GM19193 (cell line): ENCODE measurements at regions not wholly inside any gene's neighbourhood (a gene's known extent, or its start where the extent isn't known, plus 50 kb on each side); places are given as distances from the start of the nearest gene placed in this dataset.

Experiments
- POLR2A ChIP-seq: IDR thresholded peaks from 4 replicates; pipeline ENCODE4 v1.6.1; 2011; ENCODE audit not compliant: insufficient read depth, insufficient read length; ENCODE audit errors: extremely low read depth

DNA sequence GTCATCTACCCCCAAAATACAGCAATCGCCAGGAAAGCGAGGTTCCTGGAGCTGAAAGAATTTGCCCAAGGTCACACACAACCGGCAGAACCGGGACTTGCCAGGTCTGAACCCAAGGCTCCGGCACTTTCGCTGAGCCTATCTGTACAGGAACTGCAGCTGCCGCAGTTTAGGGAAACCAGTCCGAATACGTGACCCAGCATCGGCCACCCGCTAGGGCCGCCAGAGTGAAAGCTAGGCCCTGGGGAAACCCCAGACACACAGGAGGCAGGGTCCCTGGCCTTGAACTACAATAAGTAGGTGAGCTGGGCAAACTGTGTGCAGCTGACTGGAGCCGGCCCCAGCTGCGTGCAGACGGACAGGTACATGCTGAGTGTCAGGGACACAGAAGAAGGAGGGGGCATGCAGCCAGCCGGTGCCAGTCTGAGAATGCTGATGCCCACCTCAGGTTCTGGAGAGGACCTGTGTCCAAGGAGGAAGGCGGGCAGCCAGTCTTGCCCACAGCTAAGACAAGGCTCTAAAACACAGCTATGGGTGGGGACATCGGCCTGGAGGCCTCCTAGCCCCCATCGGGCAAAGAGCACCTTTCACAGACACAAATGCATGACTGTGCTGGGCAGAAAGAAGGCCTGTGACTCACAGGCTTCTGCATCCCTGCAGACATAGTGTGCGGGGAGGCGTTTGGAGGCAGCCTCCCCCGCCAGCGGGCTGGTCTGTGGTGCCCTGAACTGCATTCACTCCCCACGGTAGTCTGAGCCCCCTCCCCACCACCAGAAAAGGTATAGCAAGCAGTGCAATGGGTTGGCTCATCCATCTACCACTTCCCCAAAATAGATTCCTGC lies 107.4 kb upstream of the ID2 start:
- no peak for TF ChIP-seq POLR2A

GRCh38 chr2:8575038-8575833 lies 106.6 kb upstream of the ID2 start:
- TF ChIP-seq POLR2A, result no peak

DNA sequence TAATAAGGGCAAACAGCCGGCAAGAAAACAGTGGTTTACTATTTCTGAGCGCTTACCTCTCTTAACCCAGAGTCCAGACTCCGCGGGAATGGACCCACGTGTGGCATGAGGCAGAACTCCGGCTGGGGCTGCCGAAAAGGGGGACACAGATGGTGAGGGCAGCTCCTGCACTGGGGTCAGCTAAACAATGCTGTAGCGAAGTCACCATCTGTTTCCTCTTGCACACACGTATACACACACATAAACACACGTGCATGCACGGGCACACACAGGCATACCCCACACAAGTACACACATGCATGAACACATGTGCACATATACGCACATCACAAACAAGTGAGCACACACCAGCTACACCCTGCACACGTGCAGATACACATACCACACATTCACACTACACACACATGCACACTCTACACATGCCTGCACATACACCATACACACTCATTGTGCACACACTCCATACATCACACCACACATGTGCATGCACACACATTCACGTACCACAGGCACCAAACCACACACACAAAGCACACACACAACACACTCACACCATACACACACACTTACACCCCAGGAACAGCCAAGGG lies 105.9 kb upstream of the ID2 start:
- no peak for TF ChIP-seq POLR2A

GRCh38 chr2:8576525-8577167 lies 105.2 kb upstream of the ID2 start:
- TF ChIP-seq POLR2A, result no peak

DNA sequence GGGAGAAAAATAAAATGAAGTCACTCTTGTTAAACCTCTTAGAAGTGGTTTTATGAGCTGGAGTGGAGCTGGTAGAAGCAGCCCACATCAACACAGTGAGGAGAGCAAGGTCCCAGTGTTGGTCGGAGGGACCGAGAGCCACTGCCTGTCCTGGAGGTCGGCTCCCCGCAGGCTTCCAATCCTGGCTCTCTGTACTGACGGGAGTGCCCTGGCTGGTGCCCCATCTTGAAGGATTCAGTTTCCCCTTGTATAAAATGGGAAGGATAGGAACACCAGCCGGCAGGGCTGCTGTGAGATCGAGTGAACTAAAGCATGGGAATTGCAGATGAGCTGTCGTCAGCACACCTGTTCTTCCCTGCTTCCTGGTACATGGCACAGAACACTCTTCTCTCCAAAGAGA lies 104.3 kb upstream of the ID2 start:
- no peak for TF ChIP-seq POLR2A

DNA sequence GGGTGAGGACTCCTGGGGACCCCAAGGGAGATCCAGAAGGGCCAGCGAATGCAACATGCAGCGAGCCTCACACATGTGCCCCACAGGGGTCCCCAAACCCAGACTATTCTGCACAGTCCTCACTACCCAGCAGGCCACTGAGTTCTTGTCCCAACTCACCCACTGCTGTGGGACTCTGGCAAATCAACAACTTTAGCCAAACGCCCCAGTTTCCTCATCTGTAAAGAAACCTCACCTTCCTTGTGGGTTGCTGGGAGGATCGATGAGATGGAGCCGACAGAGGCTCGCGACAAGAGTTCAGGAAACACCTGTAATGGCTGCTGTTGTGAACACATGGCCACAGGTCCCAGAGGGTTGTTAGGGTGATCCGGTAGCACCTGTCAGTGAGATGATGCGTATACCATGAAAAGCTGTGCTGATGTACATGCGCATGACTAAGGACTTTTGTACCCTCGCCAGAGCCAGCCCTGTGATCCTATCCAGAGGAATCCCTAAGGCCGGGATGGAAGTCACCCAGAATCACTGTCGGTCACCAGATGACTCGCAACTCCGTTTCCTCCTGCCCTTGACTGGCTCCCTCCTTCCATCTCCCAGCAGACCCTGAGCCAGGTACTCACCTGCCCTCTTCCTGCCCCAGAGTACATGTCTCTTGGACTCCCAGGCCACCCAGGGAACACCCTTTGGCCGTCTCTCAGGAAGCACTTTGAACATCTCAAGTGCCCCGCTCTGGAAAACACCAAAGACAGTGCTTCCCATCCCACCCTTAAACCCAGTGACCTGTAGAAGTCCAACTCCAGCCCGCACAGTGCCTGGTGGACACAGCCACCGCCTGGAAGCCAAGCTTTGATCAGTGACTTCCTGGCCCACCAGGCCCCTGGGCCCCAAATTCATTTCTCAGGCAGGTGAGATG lies 103.3 kb upstream of the ID2 start:
- no peak for TF ChIP-seq POLR2A

GRCh38 chr2:8579485-8580085 lies 102.3 kb upstream of the ID2 start:
- TF ChIP-seq POLR2A, result no peak

GRCh38 chr2:8580316-8581233 lies 101.3 kb upstream of the ID2 start:
- no peak for TF ChIP-seq POLR2A

GRCh38 chr2:8581234-8581561 lies 100.7 kb upstream of the ID2 start:
- no peak for TF ChIP-seq POLR2A

DNA sequence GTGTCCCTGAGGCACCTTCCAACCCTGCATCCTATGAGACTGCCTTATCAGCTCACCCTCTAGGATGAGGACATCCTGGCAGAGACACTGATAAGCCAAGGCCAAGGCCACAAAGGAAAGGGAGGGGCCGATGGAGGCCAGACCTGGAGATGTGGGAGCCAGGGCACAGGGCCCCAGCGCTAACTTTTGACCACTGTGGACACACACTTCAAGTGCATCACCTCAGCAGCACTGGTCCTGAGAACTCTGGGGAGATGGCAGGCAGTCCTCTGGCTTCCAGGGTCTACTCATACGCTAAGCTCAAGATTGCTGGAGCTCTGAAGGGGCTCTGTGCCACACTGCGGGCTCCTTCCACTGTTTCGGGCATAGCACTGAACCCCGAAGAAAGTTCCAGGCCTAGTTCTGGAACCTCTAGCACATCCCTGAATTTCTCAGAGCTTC lies 100.2 kb upstream of the ID2 start:
- TF ChIP-seq POLR2A, result no peak

DNA sequence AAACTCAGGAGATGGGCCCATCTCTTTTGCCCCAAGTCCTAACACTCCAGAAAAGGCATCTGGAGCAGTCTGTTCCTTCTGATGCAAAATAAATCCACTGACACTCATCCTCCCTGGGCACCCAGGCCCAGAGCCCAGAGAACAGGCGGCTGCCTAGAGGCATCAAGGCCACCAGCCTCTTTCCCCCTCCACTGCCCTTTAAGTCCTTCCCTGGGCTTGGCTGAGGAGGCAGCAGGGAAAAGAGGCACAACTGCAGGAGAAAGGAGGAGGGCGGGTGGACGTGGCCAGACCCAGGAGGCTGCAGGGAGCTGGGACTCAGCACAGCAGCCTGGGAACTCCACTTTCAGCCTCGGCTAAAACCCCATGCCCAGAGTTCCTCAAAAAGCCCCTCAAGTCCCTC lies 99.7 kb upstream of the ID2 start:
- TF ChIP-seq POLR2A, result no peak

DNA sequence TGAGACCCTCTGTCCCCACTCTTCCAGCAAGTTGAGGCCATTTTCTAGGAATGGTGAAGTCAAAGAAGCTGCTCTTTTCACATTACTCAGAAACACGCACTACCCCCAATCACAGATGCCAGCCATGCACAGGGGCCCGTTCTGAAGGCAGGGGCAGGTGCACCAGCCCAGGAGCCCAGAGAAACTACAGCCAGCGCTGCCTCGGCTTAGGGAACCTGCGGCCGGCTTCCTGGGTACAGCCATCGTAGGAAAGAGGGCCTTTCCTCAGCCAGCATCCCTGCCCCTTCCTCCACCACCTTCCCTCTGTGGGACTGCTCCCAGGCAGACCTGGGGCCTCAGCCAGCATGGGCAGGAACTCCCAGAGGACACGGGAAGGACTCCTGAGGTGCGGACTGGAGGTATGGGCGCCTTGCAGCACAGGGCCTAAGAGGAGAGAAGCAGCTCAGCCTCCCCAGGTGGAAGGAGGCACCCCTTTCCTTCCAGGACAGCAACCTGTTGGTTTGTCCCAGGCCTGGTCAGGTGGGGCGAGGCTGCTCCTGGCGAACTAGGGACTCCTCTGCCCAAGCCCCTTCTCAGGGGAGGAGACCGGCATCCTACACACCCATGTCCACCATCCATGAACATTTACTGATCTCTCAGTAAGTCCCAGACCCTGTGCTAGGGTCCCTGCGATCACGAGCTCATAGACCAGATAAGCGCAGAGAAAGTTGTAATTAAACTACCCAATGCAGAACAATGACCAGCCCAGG lies 99.0 kb upstream of the ID2 start:
- no peak for TF ChIP-seq POLR2A
